DMS53 treated with DMSO at 0.1 percent for 48 hours (cell line): ENCODE measurements at regions not wholly inside any gene's neighbourhood (a gene's known extent, or its start where the extent isn't known, plus 50 kb on each side); places are given as distances from the start of the nearest gene placed in this dataset.
"Not testable (repeated sequence)": the region's sequence is repeated elsewhere in the genome, so short reads cannot be mapped to it uniquely, and the experiment has no call there.

Experiments used
- DNase-seq: peaks from one replicate; lab custom pipeline; 2025; ENCODE audit not compliant: unreplicated experiment; lab: John Stamatoyannopoulos, UW

GRCh38 chr2:10198482-10198881, 75.9 kb downstream of the RRM2 start:
- DNase-seq, result not testable (repeated sequence)

GRCh38 chr2:10201201-10201600, 78.7 kb downstream of the RRM2 start:
- DNase-seq, result peak; percentile 41

DNA sequence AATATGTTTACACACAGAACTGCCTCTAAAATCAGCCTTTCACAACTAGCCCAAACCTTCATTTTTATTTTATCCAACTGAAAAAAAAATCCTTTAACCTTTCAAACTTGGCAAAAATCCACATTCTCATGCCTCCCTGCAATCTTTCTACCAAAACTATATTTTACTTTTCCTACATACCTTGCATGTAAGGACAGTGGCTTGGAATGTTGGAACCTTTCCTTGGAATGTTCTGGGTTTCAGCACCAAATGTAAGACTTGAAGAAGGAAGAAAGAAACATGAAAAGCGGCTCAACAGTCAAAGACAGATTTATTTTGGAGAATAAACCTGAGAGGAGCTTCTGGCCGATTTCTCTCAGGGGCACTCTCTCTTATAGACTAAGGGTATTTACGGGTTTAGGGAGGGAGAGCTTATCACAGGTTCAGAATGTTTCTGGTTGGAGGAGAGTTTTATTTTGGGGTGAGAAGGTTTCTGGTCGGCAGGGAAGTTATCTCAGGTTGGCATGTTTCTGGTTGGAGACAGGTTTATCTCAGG, 79.7 kb downstream of the RRM2 start:
- DNase-seq, result no peak

DNA sequence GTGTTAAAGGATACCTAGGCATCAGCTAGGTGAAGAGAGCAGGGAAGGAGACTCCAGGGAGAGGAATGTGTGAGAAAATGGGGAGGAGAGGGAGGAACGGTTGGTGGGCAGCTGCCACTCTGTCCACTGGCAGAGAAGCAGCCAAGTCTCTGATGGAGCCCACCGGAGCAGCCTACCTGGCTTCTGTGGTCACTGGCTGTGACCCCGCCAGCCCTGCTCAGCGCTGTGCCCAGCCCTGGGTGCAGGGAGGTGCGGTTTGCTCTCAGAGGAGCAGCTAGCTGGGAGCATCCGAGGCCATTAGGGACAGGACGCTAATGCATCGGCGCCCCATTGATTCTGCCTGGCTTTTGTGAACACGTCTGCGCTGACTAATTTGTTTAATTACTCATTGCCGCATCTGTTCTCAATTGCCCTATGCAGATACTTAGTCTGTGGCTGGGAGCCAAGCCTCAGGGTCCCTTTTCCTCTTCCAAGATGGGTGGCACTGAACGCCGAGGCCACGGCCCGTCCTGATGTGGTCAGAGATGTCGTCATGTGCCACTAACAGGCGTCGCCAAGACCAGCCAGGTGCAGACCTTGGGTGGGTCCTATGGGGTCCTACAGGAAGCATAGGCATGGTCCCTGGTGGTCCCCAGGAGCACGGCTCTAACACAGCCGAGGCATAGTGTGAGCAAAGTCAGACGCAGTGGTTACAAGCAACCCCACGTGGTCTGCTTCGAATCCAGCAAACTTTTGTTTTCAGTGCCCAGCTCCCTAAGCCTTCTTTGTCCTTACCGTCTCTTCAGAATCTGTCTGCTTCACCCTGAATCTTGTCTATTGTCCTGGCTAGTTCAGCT, 82.0 kb downstream of the RRM2 start:
- no peak for DNase-seq

- no peak for DNase-seq
Observed at GRCh38 chr2:10205162-10205475, 82.6 kb downstream of the RRM2 start.

DNA sequence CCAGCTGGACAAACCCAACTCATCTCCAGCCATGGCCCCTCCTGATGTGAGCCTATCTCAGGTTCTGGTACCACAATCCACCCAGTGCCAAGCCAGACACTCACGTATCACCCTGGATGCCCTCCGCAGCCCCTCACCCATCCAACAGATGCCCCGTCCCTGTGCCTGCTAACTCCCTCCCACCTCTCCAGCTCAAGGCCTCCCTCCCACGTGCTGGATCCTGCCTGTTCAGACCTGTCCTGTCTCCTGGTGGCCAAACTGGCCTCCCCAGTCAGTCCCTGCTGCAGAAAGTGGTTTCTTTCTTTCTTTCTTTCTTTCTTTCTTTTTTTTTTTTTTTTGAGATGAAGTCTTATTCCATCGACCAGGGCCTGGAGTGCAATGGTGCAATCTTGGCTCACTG, 86.2 kb downstream of the RRM2 start:
- no peak for DNase-seq

GRCh38 chr2:10209406-10209935, 86.9 kb downstream of the RRM2 start:
- no peak for DNase-seq

- DNase-seq, result no peak
Observed at GRCh38 chr2:10210336-10210735, 87.8 kb downstream of the RRM2 start.

DNA sequence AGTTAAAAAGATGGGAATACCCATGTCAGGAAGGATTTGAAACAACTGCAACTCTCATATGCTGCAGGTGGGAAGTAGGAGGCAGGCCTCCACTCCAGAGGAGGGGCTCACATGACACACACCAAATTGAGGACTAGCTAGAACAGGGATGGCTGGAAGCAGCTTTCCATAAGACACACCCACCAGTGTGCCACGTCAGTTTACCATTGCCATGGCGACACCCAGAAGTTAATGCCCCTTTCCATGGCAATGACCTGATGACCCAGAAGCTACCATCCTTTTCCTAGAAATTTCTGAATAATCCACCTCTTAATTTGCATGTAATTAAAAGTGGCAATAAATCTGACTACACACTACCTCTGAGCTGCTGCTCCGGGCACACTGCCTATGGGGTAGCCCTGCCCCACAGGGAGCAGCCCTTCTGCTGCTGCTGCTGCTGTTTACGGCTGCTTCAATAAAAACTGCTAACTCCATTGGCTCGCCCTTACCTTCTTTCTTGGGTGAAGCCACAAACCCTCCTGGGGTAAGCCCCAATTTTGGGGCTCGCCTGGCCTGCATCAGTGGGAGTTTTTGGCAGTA, 89.4 kb downstream of the RRM2 start:
- no peak for DNase-seq

- DNase-seq, result no peak
Observed at GRCh38 chr2:10212827-10213226, 89.9 kb upstream of the HPCAL1 start.

DNA sequence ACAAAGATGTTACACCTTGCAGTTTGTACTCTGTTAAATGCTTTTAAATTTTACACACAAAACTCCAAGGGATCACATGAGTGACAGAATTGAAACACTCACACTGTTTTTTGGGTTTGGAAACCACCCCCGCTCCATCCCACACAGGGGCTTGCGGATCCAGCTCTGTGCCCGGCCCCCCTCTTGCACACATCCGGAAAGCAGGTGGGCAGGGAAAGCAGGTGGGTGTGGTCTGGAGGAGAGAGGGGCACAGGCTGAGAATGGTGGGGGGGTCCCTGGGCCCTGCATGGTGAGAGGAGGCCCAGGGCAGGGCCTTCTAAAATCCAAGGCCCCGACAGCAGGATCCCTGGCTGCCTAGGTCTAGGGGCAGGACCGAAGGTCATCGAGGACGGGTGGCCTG, 88.5 kb upstream of the HPCAL1 start:
- DNase-seq, result no peak

DNA sequence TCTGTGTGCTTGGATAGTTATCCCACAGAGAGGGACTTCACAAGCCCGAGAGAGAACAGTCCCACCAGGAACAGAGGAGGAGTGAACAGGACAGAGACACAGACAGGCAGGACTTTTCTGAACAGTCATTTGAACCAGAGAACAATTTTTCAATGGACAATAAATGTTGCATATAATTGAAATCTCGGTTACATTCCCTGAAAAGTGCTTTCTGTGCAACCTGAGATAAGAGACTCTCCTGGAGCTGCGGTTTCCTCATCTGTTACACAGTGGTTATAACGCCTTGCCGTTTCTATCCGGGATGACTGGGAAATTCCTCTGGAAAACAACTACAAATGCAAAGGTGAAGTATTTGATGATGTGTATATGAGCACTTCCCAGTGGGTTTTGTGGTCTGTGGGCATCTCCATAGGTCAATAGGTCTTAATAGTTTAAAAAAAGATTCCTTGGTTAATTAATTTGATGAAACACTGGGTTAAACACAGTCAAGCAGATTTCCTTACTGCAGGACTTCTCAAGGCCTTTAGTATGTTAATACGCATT, 87.2 kb upstream of the HPCAL1 start:
- DNase-seq, result no peak

DNA sequence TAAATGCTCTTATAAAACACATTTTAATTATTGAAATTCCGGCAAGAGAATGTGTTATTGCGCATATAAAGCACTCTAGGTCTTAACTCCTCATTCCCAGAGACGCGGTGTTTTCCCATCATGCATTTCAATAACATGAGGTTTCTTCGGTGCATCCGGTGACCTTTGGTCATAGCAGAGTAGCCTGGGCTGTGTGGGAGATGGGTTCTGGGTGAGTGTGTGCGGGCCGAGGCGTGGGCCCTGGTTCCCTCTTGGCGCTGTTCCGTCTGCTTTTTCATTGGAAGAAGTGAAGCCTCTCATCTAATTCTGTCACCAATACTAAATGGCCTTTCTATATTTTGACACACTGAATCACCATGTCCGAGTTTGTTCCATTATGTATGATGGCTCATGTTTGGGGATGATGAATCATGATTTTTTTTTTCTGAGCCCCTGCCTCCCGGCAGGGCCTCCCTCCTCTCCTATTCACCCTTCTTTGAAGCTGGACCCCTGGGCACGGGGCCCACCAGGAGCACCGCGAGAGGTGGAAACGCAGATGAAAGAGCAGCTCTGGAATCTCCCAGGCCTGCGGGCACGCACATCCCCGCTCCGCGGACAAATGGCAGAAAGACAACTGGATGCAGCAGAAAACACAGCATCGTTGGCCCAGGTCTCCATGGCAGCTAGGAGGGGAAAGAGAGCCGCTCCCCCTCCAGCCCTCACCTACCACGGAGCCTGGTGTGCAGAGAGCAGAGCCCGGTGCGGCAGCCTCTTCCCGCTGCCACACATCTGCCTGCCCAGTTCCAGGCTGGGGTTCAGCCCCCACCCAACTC, 85.8 kb upstream of the HPCAL1 start:
- no peak for DNase-seq

DNA sequence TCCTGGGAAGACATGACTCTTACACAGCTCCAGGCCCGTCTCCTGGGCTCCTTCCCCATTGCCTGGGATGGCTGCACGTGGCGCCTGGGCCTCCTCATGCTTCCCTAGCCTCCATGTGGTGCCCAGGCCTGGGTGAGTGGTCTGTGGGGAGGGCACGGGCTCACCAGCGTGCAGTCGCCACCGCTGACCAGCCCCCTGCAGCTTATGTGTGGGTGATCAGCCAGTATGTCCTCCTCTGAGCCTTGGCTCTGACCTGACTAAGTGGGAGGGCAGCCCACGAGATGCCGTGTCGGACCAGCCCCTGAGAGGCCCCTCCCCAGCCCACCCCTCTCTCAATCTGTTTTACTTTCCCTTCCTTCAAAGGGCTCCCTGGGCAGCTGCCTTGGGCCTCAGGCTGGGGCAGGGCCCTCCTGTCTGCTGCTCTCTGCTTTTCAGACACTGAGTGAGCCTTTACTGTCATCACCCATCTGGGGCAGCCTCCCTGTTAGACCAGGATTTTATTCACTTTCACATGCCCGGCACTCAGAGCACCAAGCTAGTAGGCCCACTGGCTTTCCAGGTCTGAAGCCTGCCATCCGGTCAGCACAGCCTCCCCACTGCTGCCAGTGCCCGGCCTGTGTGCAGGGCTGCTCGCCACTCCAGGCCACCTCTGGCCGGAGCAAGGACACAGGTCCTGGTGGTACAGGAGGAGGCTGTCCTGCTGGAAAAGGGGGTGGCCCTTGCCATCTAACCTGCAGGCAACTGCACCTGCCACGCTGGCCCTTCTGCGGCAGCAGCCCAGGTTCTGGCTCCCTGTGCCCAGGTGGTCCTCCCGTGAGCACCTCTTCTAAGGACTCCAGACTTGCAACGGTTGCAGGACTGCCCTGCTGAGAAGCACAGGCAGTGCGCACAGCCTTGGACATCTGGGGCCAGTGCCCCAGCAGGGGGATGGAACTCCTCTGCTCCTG, 84.9 kb upstream of the HPCAL1 start:
- DNase-seq, result no peak

DNA sequence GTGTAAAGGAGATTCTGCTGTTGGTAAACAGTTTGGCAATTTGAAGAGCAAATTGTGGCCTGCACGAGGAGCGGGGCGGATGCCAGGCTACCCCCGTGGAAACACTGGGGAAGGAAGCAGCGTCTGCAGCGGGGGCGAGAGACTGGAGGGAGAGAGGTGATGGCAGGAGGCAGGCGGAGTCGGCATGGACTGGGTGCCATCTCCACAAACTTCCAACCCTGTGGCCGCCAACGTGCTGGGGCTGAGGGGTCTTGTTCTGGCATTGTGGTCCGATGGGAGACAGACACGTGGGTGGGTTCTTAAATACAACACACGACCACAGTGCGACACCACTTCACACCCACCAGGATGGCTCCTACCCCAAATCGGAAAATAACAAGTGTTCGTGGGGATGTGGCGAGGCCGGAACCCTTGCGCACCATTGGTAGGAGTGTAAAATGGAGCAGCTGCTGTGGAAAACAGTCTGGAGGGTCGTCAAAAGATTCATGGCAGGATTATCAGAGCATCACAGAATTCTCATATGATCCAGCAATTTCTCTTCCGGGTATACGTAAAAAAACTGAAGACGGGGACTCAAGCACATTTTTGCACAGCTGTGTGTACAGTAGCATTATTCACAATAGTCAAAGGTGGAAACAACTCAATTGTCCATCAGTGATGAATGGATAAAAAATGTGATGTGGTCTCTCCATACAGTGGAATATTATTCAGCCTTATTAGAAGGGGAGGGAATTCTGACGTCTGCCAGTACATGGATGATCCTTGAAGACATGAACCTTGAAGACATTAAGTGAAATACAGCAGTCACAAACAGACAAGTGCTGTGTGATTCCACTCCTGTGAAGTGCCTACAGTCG, 82.4 kb upstream of the HPCAL1 start:
- peak; percentile 21 for DNase-seq

- DNase-seq, result peak; percentile 21
Observed at GRCh38 chr2:10220902-10221391, 81.8 kb upstream of the HPCAL1 start.

GRCh38 chr2:10221443-10221842, 81.3 kb upstream of the HPCAL1 start:
- DNase-seq, result no peak

DNA sequence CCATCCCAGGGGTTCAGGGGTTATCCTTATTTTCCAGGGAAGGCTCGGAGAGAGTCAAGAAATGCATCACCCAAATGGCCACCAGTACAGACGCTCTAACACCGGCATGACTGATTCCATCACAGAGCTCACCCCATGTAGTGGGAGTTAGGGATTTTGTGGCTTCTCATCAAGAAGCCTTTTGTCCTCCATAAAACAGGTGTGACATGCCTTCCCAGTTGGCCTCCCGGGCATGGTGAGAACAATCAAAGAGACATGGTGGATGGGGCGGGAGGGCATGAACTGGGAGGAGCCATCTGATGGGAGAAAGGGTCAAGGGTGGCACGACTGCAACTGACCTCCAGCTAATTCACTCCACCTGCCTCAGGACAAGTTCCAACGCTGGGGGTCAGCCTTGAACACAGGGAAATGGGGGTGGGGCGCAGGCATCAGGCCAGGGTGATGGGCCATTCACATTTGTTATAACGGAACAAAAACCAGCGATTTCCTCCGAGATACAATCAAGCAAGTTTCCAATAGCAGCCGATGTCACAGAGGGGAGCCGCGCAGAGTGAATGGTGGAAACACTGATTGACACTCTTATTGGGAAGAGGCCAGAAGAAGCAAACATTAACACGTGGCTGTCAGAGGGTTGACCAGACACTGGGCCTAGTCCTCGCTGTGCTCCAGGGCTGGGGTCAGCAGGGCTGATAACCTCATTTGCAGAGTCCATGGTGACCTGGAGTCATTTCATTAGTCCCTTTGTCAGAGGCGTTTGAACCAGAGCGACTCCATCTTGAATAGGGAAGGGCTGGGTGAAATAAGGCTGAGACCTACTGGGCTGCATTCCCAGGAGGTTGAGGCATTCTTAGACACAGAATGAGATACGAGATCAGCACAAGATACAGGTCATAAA, 80.5 kb upstream of the HPCAL1 start:
- no peak for DNase-seq
